Panc1 (cell line): ENCODE measurements at regions not wholly inside any gene's neighbourhood (a gene's known extent, or its start where the extent isn't known, plus 50 kb on each side); places are given as distances from the start of the nearest gene placed in this dataset.

Experiments
- ATAC-seq: fragments of 200-7000 bp; cut with Tn5 transposase; 2 replicates; pipeline ENCODE4 v1.9.1; 2020; ENCODE audit warnings: mild to moderate bottlenecking, moderate library complexity
- BruUV-seq: library from RNA; stranded (reverse); fragments of 400-500 nt; replicated peaks from 2 replicates; lab custom pipeline; 2021; lab: Mats Ljungman, UMichigan
- CTCF ChIA-PET: fragments of 300-600 bp; sonication (Branson Sonifier 250); formaldehyde crosslinking; loops from one replicate; lab custom pipeline; 2022; ENCODE audit warnings: antibody characterized with exemption; lab: Charles Lee
- POLR2A ChIA-PET: fragments of 300-600 bp; sonication (Branson Sonifier 250); formaldehyde crosslinking; loops from one replicate; lab custom pipeline; 2022; ENCODE audit warnings: antibody characterized with exemption; lab: Charles Lee
- DNase-seq: peaks from one replicate; pipeline ENCODE4 v3.0.0-alpha.2; 2010; ENCODE audit warnings: low read depth, low spot score
- H3K27ac ChIP-seq: 2 replicates; pipeline ENCODE4 v1.5.1; 2011; ENCODE audit warnings: mild to moderate bottlenecking, low read length, inconsistent platforms
- H3K27me3 ChIP-seq: fragments of 200-500 bp; sonication (Bioruptor generic); 2 replicates; pipeline ENCODE4 v1.6.0; 2014; ENCODE audit warnings: low read length, inconsistent platforms; ENCODE audit not compliant: control insufficient read depth, insufficient read depth
- H3K36me3 ChIP-seq: fragments of 200-500 bp; sonication (Bioruptor generic); 2 replicates; pipeline ENCODE4 v1.5.1; 2014; ENCODE audit warnings: inconsistent platforms, mild to moderate bottlenecking, low read length, moderate library complexity; ENCODE audit not compliant: control insufficient read depth, insufficient read depth
- H3K4me1 ChIP-seq: 2 replicates; pipeline ENCODE4 v1.5.1; 2011; ENCODE audit warnings: inconsistent platforms, mild to moderate bottlenecking, low read length, moderate library complexity; ENCODE audit not compliant: control insufficient read depth, insufficient read depth
- H3K4me3 ChIP-seq, 2 experiments: 2 replicates each; pipeline ENCODE4 v1.5.1; 2011 to 2012; ENCODE audit warnings: low read depth in 2 of 2, low read length in 2 of 2, mild to moderate bottlenecking in 2 of 2, inconsistent platforms in 1 of 2, moderate library complexity in 1 of 2
- H3K9me3 ChIP-seq: fragments of 200-500 bp; sonication (Bioruptor generic); 2 replicates; pipeline ENCODE4 v1.5.1; 2014; ENCODE audit warnings: low read depth, mild to moderate bottlenecking, inconsistent platforms, low read length, moderate library complexity; ENCODE audit not compliant: control insufficient read depth, insufficient read depth
- POLR2AphosphoS5 ChIP-seq: IDR thresholded peaks from 2 replicates; pipeline ENCODE4 v1.6.1; 2012; ENCODE audit warnings: mild to moderate bottlenecking, low read depth, low read length, moderate library complexity
- SIN3A ChIP-seq: IDR thresholded peaks from 2 replicates; pipeline ENCODE4 v1.6.1; 2012; ENCODE audit warnings: low read depth, mild to moderate bottlenecking, low read length, moderate library complexity, borderline replicate concordance; ENCODE audit not compliant: insufficient read depth
- TCF7L2 ChIP-seq: IDR thresholded peaks from 2 replicates; pipeline ENCODE4 v1.6.1; 2011; ENCODE audit warnings: mild to moderate bottlenecking, low read depth, low read length, inconsistent platforms
- in situ Hi-C: cut with HindIII; loops from 2 replicates; pipeline ENCODE4 v1.10.0; 2016; ENCODE audit warnings: low sequenced_read_pairs, low pct_unique_long_range_greater_than_20kb
- intact Hi-C: fragments of 100-400 bp; cut with micrococcal nuclease; formaldehyde crosslinking; loops from one replicate; pipeline ENCODE4 v1.10.0; 2022; ENCODE audit not compliant: unreplicated experiment
- TF ChIP-seq, protein P1 (sequence below): fragments of 450-650 bp; IDR thresholded peaks from 2 replicates; pipeline ENCODE4 v1.5.1; 2017; ENCODE audit warnings: mild to moderate bottlenecking
- TF ChIP-seq, protein P2 (sequence below), 2 experiments: IDR thresholded peaks; 2 replicates each; pipeline ENCODE4 v1.6.1; 2011 to 2012; ENCODE audit warnings: low read depth in 2 of 2, control low read depth in 1 of 2, low read length in 1 of 2, mild to moderate bottlenecking in 1 of 2, moderate library complexity in 1 of 2; ENCODE audit not compliant: insufficient read depth in 1 of 2

DNA sequence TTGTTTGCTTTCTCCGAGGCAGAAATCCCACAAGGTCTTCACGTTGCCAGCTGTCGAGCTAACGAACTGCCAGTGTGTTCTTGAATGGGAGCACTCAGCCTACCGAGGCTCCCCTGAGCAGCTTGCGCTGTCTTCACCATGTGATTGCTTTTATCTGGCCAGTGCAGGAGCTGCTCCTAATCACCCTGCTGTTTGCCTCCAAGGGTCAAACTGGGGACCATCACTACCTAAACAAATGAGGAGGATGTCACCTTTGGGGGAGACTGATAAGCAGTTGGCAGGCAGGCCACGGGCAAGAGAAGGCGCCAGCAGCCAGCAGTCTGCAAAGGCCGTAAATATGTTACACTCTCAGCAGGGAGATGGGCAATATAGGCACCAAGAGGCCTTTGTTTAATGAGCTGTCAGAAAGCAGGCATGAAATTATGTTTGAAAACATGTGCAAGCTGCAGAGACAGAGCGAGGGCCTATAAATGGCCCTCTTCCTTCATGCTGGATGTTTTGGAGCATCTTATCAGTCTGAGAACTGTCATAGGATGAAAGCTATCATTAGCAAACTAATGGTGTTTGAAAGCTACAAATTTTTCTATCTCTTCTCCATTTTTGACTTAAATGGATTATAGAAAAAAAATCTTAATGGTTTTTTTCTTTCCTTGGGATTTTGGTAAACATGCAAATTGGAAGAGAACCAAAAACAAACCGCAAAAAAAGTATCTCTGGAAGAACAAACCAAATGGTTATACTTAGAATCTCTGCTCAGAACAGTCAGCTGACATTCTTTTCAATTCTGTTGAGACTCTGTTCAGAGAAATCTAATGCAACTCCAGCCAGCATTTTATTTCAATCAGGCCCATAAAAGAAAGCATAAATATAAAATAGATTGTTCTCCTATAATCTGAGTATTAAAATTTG, 267.3 kb upstream of the NPVF start:
- ATAC-seq, result no peak
- intact Hi-C loops, result no loop called here
- no peak overlapping the region for H3K27ac ChIP-seq

DNA sequence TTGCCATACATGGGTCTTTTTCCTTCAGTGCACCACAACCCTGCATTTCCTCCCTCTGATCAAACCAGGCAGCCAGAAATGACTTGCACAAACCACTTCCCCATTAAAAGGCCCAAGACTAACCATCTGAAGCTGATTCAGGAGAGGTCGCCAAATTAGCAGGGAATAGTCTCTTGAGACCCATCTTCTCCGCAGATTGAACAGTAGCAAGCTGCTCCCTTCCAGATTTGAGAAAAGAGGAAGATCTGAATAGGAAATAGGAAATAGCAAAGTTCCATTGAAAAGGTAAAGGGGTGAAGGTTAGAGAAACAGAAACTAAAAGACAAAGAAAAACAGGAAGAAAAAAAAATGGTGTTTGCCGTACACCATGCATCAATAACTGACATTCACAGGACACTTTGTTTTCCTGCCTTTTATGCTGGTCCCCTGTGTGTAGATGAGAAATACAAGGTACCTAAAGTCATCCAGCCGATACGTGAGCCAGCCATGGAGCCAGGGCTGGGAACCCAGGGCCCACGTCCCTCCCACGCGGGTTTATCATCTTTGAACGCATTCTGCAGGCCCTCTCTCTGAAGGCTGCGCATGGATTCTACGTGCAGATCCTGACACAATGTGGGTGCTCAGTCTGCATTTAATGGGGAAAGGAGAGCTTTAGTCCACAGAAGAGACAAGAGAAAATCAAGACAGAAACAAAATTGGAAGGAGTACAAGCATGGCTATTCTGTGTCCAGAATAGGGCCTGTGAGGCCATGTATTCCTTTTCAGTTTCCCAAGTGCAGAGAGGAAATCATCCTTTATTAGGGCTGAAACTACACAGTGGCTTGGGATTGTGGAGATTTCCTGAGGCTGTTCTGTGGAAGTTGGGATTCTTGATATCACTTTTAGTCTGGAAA, 268.4 kb upstream of the NPVF start:
- no peak for ATAC-seq
- CTCF ChIA-PET, result no interaction called here

More for the DNA sequence above, 267.3 kb upstream of the NPVF start:
- ChIA-PET POLR2A (no interaction called here), CTCF (no interaction called here)
- Histone ChIP-seq H3K4me1 (no peaks in the 10 kb centered on the region), H3K36me3 (no peaks in the 10 kb centered on the region), H3K9me3 (no peaks in the 10 kb centered on the region), H3K27me3 (peaks cover under 1% of the 10 kb centered on the region; the same call in 1 of the 2 replicates), H3K4me3 (no peak overlapping the region)
- no TSS peak for BruUV-seq
- no peak for TF ChIP-seq SIN3A
- no peak for TF ChIP-seq TCF7L2
- TF ChIP-seq, protein P1, sequence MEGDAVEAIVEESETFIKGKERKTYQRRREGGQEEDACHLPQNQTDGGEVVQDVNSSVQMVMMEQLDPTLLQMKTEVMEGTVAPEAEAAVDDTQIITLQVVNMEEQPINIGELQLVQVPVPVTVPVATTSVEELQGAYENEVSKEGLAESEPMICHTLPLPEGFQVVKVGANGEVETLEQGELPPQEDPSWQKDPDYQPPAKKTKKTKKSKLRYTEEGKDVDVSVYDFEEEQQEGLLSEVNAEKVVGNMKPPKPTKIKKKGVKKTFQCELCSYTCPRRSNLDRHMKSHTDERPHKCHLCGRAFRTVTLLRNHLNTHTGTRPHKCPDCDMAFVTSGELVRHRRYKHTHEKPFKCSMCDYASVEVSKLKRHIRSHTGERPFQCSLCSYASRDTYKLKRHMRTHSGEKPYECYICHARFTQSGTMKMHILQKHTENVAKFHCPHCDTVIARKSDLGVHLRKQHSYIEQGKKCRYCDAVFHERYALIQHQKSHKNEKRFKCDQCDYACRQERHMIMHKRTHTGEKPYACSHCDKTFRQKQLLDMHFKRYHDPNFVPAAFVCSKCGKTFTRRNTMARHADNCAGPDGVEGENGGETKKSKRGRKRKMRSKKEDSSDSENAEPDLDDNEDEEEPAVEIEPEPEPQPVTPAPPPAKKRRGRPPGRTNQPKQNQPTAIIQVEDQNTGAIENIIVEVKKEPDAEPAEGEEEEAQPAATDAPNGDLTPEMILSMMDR, result no peak
- no peak for TF ChIP-seq POLR2AphosphoS5
- TF ChIP-seq, protein P2, sequence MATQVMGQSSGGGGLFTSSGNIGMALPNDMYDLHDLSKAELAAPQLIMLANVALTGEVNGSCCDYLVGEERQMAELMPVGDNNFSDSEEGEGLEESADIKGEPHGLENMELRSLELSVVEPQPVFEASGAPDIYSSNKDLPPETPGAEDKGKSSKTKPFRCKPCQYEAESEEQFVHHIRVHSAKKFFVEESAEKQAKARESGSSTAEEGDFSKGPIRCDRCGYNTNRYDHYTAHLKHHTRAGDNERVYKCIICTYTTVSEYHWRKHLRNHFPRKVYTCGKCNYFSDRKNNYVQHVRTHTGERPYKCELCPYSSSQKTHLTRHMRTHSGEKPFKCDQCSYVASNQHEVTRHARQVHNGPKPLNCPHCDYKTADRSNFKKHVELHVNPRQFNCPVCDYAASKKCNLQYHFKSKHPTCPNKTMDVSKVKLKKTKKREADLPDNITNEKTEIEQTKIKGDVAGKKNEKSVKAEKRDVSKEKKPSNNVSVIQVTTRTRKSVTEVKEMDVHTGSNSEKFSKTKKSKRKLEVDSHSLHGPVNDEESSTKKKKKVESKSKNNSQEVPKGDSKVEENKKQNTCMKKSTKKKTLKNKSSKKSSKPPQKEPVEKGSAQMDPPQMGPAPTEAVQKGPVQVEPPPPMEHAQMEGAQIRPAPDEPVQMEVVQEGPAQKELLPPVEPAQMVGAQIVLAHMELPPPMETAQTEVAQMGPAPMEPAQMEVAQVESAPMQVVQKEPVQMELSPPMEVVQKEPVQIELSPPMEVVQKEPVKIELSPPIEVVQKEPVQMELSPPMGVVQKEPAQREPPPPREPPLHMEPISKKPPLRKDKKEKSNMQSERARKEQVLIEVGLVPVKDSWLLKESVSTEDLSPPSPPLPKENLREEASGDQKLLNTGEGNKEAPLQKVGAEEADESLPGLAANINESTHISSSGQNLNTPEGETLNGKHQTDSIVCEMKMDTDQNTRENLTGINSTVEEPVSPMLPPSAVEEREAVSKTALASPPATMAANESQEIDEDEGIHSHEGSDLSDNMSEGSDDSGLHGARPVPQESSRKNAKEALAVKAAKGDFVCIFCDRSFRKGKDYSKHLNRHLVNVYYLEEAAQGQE (IDR thresholded peaks at IDR 0.05; ENCODE audit: insufficient read depth in 1 of 2, low read depth in 2 of 2, low read length in 1 of 2), result no peak
- in situ Hi-C loops, result no loop called here
- DNase-seq, result no peak

More for the DNA sequence above, 268.4 kb upstream of the NPVF start:
- Histone ChIP-seq H3K4me1 (no peaks in the 10 kb centered on the region), H3K4me3 (no peak overlapping the region), H3K27ac (no peak overlapping the region), H3K27me3 (peaks cover 3% of the 10 kb centered on the region), H3K36me3 (no peaks in the 10 kb centered on the region), H3K9me3 (no peaks in the 10 kb centered on the region)
- no peak for DNase-seq
- no TSS peak for BruUV-seq
- TF ChIP-seq TCF7L2, result no peak
- TF ChIP-seq, protein P2 (IDR thresholded peaks at IDR 0.05; ENCODE audit: insufficient read depth in 1 of 2, low read depth in 2 of 2, low read length in 1 of 2), result no peak
- TF ChIP-seq, protein P1, result no peak
- TF ChIP-seq POLR2AphosphoS5, result no peak
- no peak for TF ChIP-seq SIN3A
- POLR2A ChIA-PET, result no interaction called here
- in situ Hi-C loops (no loop called here), intact Hi-C loops (no loop called here)
